ENCODE measurements at regions not wholly inside any gene's neighbourhood (a gene's known extent, or its start where the extent isn't known, plus 50 kb on each side); places are given as distances from the start of the nearest gene placed in this dataset.

GRCh38 chr4:108327642-108328382 is 159.1 kb upstream of the LEF1 start:
- no peaks in the 10 kb centered on the region for H3K4me1 ChIP-seq (ENCODE audit: control insufficient read depth, insufficient read depth, low read length)
- H3K27ac ChIP-seq (ENCODE audit: insufficient read depth, low read depth, low read length, poor library complexity, severe bottlenecking) = no peak overlapping the region
- H3K36me3 ChIP-seq (ENCODE audit: control insufficient read depth, insufficient read depth, low read length) = no peaks in the 10 kb centered on the region
- WGBS, 2 experiments = 93 to 96% methylated on average over 6 to 7 of the region's 7 CpGs
- no peaks in the 10 kb centered on the region for H3K27me3 ChIP-seq (ENCODE audit: control insufficient read depth, insufficient read depth, low read length, poor library complexity, severe bottlenecking)
- H3K9me3 ChIP-seq (ENCODE audit: control insufficient read depth, low read length) = no peaks in the 10 kb centered on the region
- H3K4me3 ChIP-seq (ENCODE audit: insufficient read depth, low read depth, low read length) = no peak overlapping the region

DNA sequence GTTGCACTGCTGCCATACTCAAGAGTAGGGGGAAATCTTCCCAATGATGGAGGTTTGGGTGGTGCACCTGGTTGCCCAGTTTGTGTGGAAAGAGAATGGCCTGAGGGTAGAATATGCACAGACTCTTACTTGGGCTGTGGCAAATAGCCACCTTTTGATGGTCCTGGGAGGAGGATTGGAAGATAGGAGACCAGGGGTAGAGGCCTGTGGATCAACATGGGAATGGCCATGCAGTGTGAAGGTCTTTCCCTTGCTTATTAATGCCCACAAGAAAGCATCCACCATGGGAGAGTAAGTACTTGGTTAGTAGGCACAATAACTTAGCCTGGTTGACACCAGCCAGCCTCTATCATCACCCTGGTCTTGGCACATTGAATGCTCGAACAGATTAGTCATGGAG is 156.8 kb upstream of the LEF1 start:
- Histone ChIP-seq H3K9me3 (ENCODE audit: control insufficient read depth, low read length) (no peaks in the 10 kb centered on the region), H3K27ac (ENCODE audit: insufficient read depth, low read depth, low read length, poor library complexity, severe bottlenecking) (no peak overlapping the region), H3K27me3 (ENCODE audit: control insufficient read depth, insufficient read depth, low read length, poor library complexity, severe bottlenecking) (no peaks in the 10 kb centered on the region), H3K36me3 (ENCODE audit: control insufficient read depth, insufficient read depth, low read length) (no peaks in the 10 kb centered on the region), H3K4me1 (ENCODE audit: control insufficient read depth, insufficient read depth, low read length) (no peaks in the 10 kb centered on the region), H3K4me3 (ENCODE audit: insufficient read depth, low read depth, low read length) (no peak overlapping the region)
- 92 to 100% methylated on average over 1 of the region's 1 CpG for WGBS, 2 experiments

DNA sequence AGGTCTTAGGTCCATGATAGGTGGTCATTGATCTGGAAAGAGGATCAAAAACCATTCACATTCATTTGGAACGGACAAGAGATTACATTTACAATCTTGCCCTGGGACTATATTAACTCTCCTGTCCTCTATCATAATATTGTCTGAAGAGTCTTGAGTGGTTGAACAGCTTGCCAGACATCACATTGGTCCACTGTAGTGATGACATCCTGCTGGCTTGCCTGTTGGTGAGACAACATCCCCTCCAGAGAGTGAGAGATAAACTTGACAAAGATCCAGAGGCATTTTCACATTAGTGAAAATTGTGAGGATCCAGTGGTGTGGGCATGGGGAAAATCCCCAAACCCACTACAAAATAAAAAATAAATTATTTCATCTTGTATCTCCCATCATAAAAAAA is 155.7 kb upstream of the LEF1 start:
- Histone ChIP-seq H3K27ac (ENCODE audit: insufficient read depth, low read depth, low read length, poor library complexity, severe bottlenecking) (no peak overlapping the region), H3K4me3 (ENCODE audit: insufficient read depth, low read depth, low read length) (no peak overlapping the region), H3K27me3 (ENCODE audit: control insufficient read depth, insufficient read depth, low read length, poor library complexity, severe bottlenecking) (no peaks in the 10 kb centered on the region), H3K36me3 (ENCODE audit: control insufficient read depth, insufficient read depth, low read length) (no peaks in the 10 kb centered on the region), H3K9me3 (ENCODE audit: control insufficient read depth, low read length) (no peaks in the 10 kb centered on the region), H3K4me1 (ENCODE audit: control insufficient read depth, insufficient read depth, low read length) (no peaks in the 10 kb centered on the region)
- 95 to 100% methylated on average over 1 of the region's 1 CpG for WGBS, 2 experiments

- Histone ChIP-seq H3K4me1 (ENCODE audit: control insufficient read depth, insufficient read depth, low read length) (no peaks in the 10 kb centered on the region), H3K27ac (ENCODE audit: insufficient read depth, low read depth, low read length, poor library complexity, severe bottlenecking) (no peak overlapping the region), H3K27me3 (ENCODE audit: control insufficient read depth, insufficient read depth, low read length, poor library complexity, severe bottlenecking) (no peaks in the 10 kb centered on the region), H3K4me3 (ENCODE audit: insufficient read depth, low read depth, low read length) (no peak overlapping the region), H3K9me3 (ENCODE audit: control insufficient read depth, low read length) (no peaks in the 10 kb centered on the region), H3K36me3 (ENCODE audit: control insufficient read depth, insufficient read depth, low read length) (no peaks in the 10 kb centered on the region)
- 88 to 92% methylated on average over 4 of the region's 4 CpGs for WGBS, 2 experiments
These were observed 153.8 kb upstream of the LEF1 start for GRCh38 chr4:108322497-108322896.

DNA sequence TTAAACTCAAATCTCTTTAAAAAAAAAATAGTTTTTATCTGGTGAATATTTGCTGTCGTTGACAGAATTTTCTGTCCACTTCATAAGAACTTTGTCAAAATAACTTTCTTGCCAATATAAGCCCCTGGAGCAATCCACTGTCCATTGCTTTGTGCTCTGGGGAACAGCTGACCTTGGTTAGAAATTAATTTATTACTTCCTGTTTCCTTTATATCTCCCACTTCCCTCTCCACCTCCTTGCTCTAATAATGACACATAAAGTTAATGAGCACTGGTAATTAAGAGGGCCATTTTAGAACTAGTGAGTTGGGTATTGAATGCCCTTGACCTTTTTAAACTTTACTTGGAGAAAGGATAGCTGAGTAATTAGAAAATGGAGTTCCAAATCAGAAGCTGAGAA is 151.3 kb upstream of the LEF1 start:
- Histone ChIP-seq H3K4me1 (ENCODE audit: control insufficient read depth, insufficient read depth, low read length) (no peaks in the 10 kb centered on the region), H3K27ac (ENCODE audit: insufficient read depth, low read depth, low read length, poor library complexity, severe bottlenecking) (no peak overlapping the region), H3K4me3 (ENCODE audit: insufficient read depth, low read depth, low read length) (no peak overlapping the region), H3K27me3 (ENCODE audit: control insufficient read depth, insufficient read depth, low read length, poor library complexity, severe bottlenecking) (no peaks in the 10 kb centered on the region), H3K36me3 (ENCODE audit: control insufficient read depth, insufficient read depth, low read length) (no peaks in the 10 kb centered on the region), H3K9me3 (ENCODE audit: control insufficient read depth, low read length) (no peaks in the 10 kb centered on the region)
- 73 to 85% methylated on average over 1 of the region's 1 CpG for WGBS, 2 experiments

DNA sequence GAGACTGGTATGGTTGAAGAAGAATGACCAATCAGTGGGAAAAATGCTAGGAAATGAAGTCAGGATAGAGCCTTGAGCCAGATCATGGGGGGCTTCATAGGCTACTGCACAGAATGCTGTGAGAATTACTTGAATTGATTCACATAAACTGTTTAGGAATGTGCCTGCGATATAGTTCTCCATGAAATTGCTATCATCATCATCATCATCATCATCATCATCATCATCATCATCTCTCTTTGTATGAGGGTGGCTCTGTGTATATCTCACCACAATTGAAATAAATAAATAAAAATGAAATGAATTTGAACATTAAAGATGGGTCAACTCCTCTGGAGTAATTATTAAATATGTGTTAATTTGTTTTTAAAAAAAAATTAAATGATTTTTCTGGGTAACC is 148.6 kb upstream of the LEF1 start:
- 100% methylated on average over 1 of the region's 1 CpG for WGBS, 2 experiments
- Histone ChIP-seq H3K27me3 (ENCODE audit: control insufficient read depth, insufficient read depth, low read length, poor library complexity, severe bottlenecking) (no peaks in the 10 kb centered on the region), H3K9me3 (ENCODE audit: control insufficient read depth, low read length) (no peaks in the 10 kb centered on the region)

DNA sequence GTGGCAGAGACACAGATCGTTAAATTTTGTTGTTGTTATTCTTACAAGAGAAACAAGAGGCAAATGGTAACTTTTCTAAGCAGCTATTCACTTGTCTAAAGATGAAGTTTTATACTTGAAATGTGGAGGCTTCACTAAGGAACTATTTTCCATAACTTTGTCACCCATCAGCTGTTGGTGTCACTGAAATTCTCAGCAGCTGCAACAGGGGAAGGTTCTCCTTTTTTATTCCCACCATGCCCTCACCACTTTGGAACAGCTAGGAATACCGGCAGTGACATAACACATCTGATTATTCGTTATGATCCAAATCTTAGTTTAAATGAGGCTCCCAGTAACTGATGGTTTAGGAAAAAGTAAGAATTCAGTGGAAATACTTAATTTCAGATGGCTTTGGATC is 147.0 kb upstream of the LEF1 start:
- Histone ChIP-seq H3K27ac (ENCODE audit: insufficient read depth, low read depth, low read length, poor library complexity, severe bottlenecking) (no peak overlapping the region), H3K4me1 (ENCODE audit: control insufficient read depth, insufficient read depth, low read length) (no peaks in the 10 kb centered on the region), H3K36me3 (ENCODE audit: control insufficient read depth, insufficient read depth, low read length) (no peaks in the 10 kb centered on the region), H3K9me3 (ENCODE audit: control insufficient read depth, low read length) (no peaks in the 10 kb centered on the region), H3K27me3 (ENCODE audit: control insufficient read depth, insufficient read depth, low read length, poor library complexity, severe bottlenecking) (no peaks in the 10 kb centered on the region), H3K4me3 (ENCODE audit: insufficient read depth, low read depth, low read length) (no peak overlapping the region)
- 95 to 98% methylated on average over 3 of the region's 3 CpGs for WGBS, 2 experiments

More for the DNA sequence above, 148.6 kb upstream of the LEF1 start:
- Histone ChIP-seq H3K36me3 (ENCODE audit: control insufficient read depth, insufficient read depth, low read length) (no peaks in the 10 kb centered on the region), H3K27ac (ENCODE audit: insufficient read depth, low read depth, low read length, poor library complexity, severe bottlenecking) (no peak overlapping the region), H3K4me1 (ENCODE audit: control insufficient read depth, insufficient read depth, low read length) (no peaks in the 10 kb centered on the region), H3K4me3 (ENCODE audit: insufficient read depth, low read depth, low read length) (no peak overlapping the region)

DNA sequence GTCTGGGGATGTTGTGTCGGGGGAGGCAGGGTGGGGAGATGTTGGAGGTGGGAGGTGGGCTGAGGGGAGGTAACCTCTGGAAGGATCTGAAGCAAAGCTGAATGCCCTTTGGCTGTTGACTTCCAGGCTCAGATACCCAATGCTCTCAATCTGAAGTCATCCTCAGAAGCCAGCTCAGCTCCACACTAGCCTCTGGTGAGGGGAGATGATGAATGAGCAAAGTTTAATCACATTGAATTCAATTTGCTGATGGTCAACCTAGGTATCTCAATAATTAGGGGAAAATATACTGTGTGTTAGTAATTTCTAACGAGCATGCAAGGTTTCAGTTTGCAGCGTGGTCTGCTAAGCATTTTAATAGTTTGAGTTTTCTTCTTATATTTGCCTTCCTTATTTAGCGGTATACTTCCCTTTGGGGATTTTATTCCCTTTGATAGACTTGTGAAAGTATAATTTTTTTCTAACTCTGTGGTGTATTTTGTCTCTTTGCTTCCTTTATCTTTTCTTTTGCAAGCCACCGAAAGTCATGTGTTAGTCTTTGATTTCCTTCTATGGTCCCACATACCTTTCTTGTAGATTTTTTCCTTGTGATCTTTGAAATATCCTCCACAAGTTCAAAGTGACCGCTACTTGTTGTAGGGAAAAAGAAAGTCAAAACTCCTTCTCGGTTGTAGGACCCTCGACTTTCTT is 146.3 kb upstream of the LEF1 start:
- H3K4me3 ChIP-seq (ENCODE audit: insufficient read depth, low read depth, low read length) = no peak overlapping the region
- 83 to 92% methylated on average over 7 to 8 of the region's 8 CpGs for WGBS, 2 experiments
- no peaks in the 10 kb centered on the region for H3K4me1 ChIP-seq (ENCODE audit: control insufficient read depth, insufficient read depth, low read length)
- no peaks in the 10 kb centered on the region for H3K9me3 ChIP-seq (ENCODE audit: control insufficient read depth, low read length)
- no peaks in the 10 kb centered on the region for H3K27me3 ChIP-seq (ENCODE audit: control insufficient read depth, insufficient read depth, low read length, poor library complexity, severe bottlenecking)
- no peaks in the 10 kb centered on the region for H3K36me3 ChIP-seq (ENCODE audit: control insufficient read depth, insufficient read depth, low read length)
- H3K27ac ChIP-seq (ENCODE audit: insufficient read depth, low read depth, low read length, poor library complexity, severe bottlenecking) = no peak overlapping the region

GRCh38 chr4:108313546-108314339 is 145.0 kb upstream of the LEF1 start:
- WGBS, 2 experiments = 84% methylated on average over 5 of the region's 5 CpGs
- Histone ChIP-seq H3K4me1 (ENCODE audit: control insufficient read depth, insufficient read depth, low read length) (no peaks in the 10 kb centered on the region), H3K27me3 (ENCODE audit: control insufficient read depth, insufficient read depth, low read length, poor library complexity, severe bottlenecking) (no peaks in the 10 kb centered on the region), H3K27ac (ENCODE audit: insufficient read depth, low read depth, low read length, poor library complexity, severe bottlenecking) (no peak overlapping the region), H3K4me3 (ENCODE audit: insufficient read depth, low read depth, low read length) (no peak overlapping the region), H3K9me3 (ENCODE audit: control insufficient read depth, low read length) (no peaks in the 10 kb centered on the region), H3K36me3 (ENCODE audit: control insufficient read depth, insufficient read depth, low read length) (no peaks in the 10 kb centered on the region)

GRCh38 chr4:108311313-108311712 is 142.6 kb upstream of the LEF1 start:
- Histone ChIP-seq H3K4me1 (ENCODE audit: control insufficient read depth, insufficient read depth, low read length) (no peaks in the 10 kb centered on the region), H3K27me3 (ENCODE audit: control insufficient read depth, insufficient read depth, low read length, poor library complexity, severe bottlenecking) (no peaks in the 10 kb centered on the region), H3K9me3 (ENCODE audit: control insufficient read depth, low read length) (no peaks in the 10 kb centered on the region), H3K4me3 (ENCODE audit: insufficient read depth, low read depth, low read length) (no peak overlapping the region), H3K27ac (ENCODE audit: insufficient read depth, low read depth, low read length, poor library complexity, severe bottlenecking) (no peak overlapping the region), H3K36me3 (ENCODE audit: control insufficient read depth, insufficient read depth, low read length) (no peaks in the 10 kb centered on the region)
- WGBS, 2 experiments = 74 to 90% methylated on average over 1 of the region's 1 CpG

Data from ectodermal cell (in vitro differentiated cells).